Stimulated activated CD4-positive, alpha-beta T cell treated with anti-CD3 and anti-CD28 coated beads, Interleukin-15, amount 100 ng/mL, for 48 hours (primary cell): ENCODE measurements at regions not wholly inside any gene's neighbourhood (a gene's known extent, or its start where the extent isn't known, plus 50 kb on each side); places are given as distances from the start of the nearest gene placed in this dataset.
"Not testable (repeated sequence)": the region's sequence is repeated elsewhere in the genome, so short reads cannot be mapped to it uniquely, and the experiment has no call there.

Experiments
- DNase-seq, 2 donors: peaks; one replicate each; pipeline ENCODE4 v3.0.0-alpha.2; 2020; ENCODE audit warnings: low read depth in 2 of 2

DNA sequence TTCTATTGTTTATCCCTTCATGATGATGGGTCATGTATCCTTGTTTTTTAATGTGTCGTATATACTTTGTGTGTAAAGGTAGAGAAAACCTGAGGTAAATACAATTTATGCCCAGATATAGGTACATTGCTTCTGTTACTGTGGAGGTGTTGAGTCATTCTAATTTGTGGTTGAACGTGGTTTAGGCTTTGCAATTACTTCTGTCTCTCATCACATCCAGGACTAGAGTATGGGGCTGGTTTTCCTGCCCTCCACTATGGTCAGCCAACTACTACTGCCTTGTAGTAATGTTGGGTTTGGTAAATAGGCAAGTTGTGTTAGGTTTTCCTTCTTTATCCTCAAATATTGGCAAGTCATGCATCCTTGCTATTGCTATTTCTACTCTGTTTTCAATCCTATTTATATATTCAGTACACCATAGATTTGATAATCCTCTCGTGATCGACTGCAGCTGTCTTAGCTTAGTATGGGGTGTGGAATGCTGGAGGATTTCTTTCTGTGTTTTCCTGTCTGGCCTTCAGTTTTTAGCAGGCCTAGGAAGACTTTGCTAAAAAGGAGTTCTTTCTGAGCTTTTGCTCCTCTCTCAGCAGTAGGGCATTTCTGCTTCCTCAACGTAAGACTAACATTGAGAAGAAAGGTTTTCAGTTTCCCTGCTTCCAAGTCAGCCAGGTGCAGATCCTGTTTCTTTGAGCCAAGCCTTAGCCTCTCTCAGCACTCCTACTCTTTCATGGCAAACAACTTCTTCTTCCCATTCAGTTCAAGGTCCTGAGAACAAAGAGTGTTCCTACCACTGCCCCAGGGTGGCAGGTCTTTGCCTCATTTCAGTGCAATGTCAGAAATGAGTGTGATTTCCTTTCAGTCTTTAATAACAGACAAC is 844.4 kb upstream of the CDH18 start:
- no peak for DNase-seq

DNA sequence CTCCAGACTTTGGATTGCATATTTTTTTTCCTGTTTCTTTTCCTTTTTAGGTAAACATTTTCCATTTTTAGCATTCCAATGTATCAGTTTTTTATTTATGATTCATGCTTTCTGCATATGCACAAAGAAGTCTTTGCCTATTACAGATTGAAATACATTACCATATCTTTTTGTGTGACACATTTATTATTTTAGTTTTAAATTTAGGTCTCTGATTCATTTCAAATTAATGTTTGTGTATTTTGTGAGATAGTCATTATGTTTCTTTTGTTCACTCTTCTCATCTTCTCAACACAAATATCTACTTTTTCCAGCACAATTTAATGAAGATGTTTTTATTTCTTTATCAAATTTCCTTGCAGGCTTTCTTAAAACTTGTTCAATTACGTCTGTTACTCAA is 838.0 kb upstream of the CDH18 start:
- not testable (repeated sequence) for DNase-seq

- not testable (repeated sequence) for DNase-seq
Observed at GRCh38 chr5:20797216-20797615, 809.2 kb upstream of the CDH18 start.

DNA sequence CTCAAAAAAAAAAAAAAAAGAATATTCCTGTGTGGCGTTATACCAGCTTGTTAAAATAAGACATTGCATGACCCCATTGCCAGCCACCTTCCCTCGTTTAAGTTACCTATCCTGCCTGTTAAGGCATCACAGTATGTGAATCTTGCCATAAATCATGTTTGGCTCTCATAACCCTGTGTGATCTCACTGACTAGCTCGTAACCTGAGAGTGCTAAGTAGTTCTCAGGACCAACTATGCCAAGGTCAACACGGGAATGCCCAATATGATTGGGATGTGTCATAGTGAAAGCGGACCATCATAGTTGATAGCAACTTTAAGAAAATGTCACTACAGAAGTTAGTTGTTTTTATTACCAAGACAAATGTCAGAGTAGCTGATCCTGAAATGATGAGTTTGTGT is 796.8 kb upstream of the CDH18 start:
- not testable (repeated sequence) for DNase-seq

GRCh38 chr5:20783484-20783883 is 795.5 kb upstream of the CDH18 start:
- DNase-seq, result not testable (repeated sequence)

DNA sequence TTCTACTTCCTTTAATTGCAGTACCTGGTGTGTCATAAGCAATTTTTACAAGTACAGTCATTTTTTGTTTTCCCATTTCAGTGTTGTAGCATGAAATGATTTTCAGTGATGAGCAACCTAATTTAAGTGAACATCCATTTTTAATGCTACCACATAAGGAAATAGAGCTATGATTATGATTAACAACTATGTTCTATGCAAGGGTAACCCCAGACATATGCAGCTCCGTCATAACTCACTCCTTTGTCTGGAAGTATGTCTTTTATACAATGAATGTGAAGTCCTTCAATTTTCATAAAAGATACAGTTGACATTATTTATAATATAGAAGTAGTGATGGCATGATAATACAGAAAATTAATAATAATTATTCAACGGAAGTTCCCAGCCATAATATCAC is 783.3 kb upstream of the CDH18 start:
- not testable (repeated sequence) for DNase-seq

- DNase-seq, result not testable (repeated sequence)
Observed at GRCh38 chr5:20765074-20765473, 777.1 kb upstream of the CDH18 start.

DNA sequence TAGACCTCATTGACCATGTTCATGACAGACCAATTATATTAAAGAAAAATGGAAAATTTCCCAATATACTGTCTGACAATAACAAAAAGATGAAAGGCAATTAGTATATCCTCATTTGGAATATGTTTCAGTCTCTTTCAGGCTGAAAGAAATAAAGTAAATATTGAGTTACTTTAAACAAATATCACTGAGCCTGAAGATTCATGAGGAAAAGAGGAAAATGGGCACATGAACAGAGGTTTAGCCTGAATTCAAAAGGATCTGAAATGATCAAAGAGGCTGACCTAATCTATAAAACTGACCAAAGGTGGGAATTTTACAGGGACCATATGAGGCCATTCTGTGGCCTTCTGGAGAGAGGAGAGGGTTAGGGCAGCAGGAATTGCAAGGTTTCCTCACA is 771.5 kb upstream of the CDH18 start:
- not testable (repeated sequence) for DNase-seq

- not testable (repeated sequence) for DNase-seq
Observed at GRCh38 chr5:20752179-20752578, 764.2 kb upstream of the CDH18 start.

DNA sequence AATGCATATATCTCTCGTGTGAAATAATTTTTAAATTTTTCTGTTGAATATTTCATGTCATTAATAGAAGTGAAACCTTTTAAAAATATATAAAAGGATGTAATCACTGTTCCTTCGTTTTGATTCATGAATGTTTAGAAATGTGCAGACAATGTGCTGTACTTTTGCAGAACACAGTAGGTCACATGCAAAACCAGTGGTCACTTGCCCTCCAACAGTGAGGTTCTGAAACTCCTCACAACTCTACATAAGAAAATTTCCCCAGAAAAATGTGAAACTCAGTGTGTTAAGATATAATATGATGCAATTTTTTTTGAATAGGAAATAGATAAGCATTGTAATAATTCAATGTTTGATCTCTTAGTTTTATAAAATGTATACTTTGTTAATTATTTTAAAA is 747.7 kb upstream of the CDH18 start:
- not testable (repeated sequence) for DNase-seq

DNA sequence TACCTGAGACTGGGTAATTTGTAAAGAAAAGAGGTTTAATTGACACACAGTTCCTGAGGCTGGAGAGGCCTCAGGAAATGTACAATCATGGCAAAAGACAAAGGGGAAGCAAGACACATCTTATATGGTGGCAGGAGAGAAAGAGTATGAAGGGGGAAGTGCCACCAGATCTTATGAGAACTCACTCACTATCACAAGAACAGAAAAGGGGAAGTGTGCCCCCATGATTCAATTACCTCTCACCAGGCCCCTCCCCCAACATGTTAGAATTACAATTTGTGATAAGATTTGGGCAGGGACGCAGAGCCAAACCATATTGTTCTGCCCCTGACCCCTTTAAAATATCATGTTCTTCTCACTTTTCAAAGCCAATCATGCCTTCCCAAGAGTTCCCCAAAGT is 744.2 kb upstream of the CDH18 start:
- not testable (repeated sequence) for DNase-seq

DNA sequence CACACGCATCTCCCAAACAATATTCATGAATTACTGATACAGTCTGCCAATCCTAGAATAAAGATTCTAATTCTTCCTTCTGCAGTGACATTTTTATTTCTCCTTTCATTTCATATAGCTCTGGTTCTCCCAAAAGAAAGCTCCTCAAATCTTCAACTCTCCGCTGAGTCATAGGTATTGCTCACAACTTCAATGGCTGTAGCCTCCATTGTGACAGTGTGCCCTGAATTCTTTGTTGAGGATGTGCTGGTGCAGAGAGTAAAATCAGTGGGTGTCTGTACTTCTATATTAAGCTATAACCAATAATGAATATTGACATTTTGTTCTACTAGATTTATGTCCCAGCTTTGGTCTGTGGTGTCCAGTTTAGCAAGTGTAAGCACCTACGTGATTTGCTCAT is 733.3 kb upstream of the CDH18 start:
- not testable (repeated sequence) for DNase-seq

DNA sequence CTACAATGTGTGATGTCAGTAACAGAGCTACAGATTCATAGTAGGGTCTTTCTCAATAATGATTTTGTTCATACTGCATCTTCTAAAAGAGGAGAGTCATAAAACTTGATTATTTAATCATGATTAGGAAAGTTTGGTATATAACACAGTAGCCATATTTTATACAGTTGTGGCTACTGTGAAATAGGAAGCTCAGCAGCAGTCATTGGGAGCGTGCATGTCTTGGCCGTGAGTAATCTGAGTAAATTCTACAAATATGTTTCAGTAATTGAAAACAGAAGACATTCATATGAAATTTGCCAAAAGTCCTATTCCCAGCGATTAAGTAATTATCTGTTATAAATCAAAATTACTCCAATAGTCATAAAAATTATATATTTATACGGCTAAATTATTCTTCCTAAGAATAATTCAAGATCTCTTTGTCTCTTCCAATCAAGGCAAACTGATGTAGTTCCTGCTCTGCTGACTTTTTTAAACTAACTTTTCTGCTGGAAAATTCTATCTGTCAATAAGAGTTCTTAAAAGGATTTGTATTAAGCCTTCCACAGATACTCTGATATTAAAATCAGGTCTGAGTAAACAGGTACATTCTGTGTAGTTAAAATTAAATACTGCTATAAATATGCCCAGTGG is 723.6 kb upstream of the CDH18 start:
- DNase-seq, result not testable (repeated sequence)

GRCh38 chr5:20707634-20708033 is 719.6 kb upstream of the CDH18 start:
- DNase-seq, result not testable (repeated sequence)

- no peak for DNase-seq
Observed at GRCh38 chr5:20694121-20694520, 706.1 kb upstream of the CDH18 start.

- no peak for DNase-seq
Observed at GRCh38 chr5:20692913-20693312, 704.9 kb upstream of the CDH18 start.

- DNase-seq, result no peak
Observed at GRCh38 chr5:20683241-20683940, 695.4 kb upstream of the CDH18 start.

DNA sequence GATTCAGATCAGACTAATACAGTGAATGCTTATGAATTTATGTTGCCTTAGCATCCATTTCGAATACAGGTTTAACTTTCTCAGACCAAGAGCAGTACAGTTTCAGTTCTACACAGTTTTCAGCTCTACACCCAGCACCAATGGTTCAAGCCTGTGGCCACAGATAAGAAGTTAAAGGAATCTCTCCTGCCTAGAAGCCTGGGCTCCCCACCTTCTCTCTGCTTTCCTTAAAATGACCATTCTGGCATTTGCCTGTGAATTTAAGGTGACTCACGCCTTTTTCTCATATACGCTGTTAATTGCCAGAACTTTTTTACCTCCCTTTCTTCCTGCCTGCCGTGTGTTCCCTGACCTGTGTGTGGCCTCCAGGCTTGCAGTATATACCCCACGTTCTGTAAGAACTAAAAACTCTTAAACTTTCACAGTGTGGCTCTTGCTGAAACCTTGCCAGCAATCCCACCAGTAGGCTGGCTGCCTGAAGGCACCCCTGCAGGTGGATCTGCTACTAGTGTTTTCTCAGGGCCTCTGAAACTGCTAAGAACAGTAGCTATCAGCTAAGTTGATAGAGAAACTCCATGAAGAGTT is 692.8 kb upstream of the CDH18 start:
- DNase-seq, result no peak

DNA sequence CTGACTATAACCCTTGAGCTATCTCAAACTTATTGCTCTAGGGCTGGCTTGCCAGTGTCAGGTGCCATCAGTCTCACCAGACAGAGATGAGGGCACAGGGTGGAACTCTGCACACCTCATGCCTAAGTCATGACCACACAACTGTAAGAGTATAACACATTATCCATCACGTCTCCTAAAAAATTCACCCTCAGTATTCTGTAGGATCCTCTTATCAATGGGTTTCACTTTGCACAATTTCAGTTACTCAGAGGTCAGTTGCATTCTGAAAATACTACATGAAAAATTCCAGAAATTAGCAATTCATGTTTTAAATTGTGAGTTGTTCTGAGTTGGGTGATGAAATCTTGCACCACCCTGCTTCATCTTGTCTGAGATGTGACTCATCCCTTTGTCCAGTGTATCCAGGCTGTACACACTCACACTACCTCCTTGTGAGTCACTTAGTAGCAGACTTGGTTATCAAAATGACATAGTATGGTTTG is 690.9 kb upstream of the CDH18 start:
- DNase-seq, result no peak

GRCh38 chr5:20678386-20678785 is 690.4 kb upstream of the CDH18 start:
- DNase-seq, result no peak

GRCh38 chr5:20660588-20660987 is 672.6 kb upstream of the CDH18 start:
- DNase-seq, result no peak

DNA sequence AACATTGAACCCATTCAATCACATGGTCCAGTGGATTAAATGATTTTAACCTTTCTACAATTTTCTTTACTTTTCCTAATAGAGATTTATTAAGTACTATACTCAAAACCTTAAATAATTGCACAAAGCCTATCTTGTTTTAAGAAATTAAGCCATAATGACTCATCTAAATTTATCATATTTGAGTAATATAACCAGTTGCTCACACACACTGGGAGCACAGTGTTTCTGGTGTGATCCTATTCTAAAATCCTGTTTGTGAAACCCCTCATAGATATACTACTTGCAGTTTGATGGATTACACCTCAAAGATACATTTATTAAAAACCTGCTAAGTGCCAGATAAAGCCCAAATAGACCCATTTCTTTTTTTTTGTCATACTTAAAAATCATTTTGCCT is 668.3 kb upstream of the CDH18 start:
- no peak for DNase-seq
